ENCODE measurements at regions not wholly inside any gene's neighbourhood (a gene's known extent, or its start where the extent isn't known, plus 50 kb on each side); places are given as distances from the start of the nearest gene placed in this dataset.

DNA sequence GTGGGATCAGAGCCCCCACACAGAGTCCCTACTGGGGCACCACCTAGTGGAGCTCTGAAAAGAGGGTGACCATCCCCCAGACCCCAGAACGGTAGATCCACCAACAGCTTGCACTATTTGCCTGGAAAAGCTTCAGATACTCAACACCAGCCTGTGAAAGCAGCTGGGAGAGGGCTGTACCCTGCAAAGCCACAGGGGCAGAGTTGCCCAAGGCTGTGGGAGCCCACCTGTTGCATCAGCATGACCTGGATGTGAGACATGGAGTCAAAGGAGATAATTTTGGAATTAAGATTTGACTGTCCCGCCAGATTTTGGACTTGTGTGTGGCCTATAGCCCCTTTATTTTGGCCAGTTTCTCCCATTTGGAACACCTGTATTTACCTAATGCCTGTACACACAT is 260.4 kb downstream of the TBX18 start:
- WGBS, 2 experiments (ENCODE audit: insufficient coverage in 2 of 2) = 43 to 100% methylated on average over 1 of the region's 2 CpGs
- Histone ChIP-seq H3K4me3 (ENCODE audit: extremely low read depth, insufficient read depth, low read length, poor library complexity, severe bottlenecking) (no peak overlapping the region), H3K36me3 (ENCODE audit: control insufficient read depth, insufficient read depth, low read length) (no peaks in the 10 kb centered on the region), H3K4me1 (ENCODE audit: control insufficient read depth, insufficient read depth, low read length, poor library complexity, severe bottlenecking) (no peaks in the 10 kb centered on the region), H3K9me3 (ENCODE audit: control insufficient read depth, low read length) (no peaks in the 10 kb centered on the region), H3K27ac (ENCODE audit: low read depth, low read length, severe bottlenecking) (no peak overlapping the region)

DNA sequence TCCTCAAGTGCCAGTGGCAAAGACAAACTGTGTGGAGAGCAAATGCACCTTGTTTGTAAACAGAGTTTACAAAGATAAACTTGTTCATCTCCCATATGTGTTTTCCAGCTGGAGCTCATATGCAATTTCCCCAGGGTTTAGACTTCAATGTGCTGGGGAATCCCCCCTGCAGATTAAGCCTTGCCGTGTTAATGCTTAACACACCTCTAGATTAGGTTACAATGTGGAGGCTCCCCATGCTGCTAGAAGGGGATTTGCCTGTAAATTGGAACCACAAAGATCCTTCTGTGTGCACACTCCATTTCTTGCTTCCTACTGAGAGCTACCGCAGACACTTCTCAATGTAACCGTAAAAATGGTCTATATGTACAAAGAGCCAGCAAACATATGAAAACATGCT is 263.1 kb downstream of the TBX18 start:
- H3K9me3 ChIP-seq (ENCODE audit: control insufficient read depth, low read length) = no peaks in the 10 kb centered on the region
- H3K36me3 ChIP-seq (ENCODE audit: control insufficient read depth, insufficient read depth, low read length) = no peaks in the 10 kb centered on the region
- 80 to 85% methylated on average over 1 to 3 of the region's 3 CpGs for WGBS, 2 experiments (ENCODE audit: insufficient coverage in 2 of 2)
- H3K4me1 ChIP-seq (ENCODE audit: control insufficient read depth, insufficient read depth, low read length, poor library complexity, severe bottlenecking) = no peaks in the 10 kb centered on the region
- H3K4me3 ChIP-seq (ENCODE audit: extremely low read depth, insufficient read depth, low read length, poor library complexity, severe bottlenecking) = no peak overlapping the region
- H3K27ac ChIP-seq (ENCODE audit: low read depth, low read length, severe bottlenecking) = no peak overlapping the region

DNA sequence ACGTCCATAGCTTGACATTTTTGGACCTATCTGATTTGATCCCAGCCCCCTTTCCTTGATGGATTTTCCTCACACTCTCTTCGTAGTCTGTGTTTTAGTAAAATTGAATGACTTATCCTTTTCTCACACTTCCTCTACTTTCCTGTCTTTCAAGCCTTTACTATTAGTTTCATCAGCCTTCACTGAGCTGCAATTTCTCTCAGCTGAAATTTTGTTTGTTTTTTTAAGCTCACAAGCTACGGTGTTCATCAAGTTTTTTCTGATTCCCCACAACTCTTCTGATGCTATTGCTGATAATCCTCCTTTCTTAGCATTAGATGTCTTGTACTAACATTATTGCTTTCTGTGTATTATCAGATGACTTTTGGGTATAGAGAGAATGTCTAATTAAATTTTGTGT is 263.7 kb downstream of the TBX18 start:
- Histone ChIP-seq H3K4me1 (ENCODE audit: control insufficient read depth, insufficient read depth, low read length, poor library complexity, severe bottlenecking) (no peaks in the 10 kb centered on the region), H3K36me3 (ENCODE audit: control insufficient read depth, insufficient read depth, low read length) (no peaks in the 10 kb centered on the region), H3K4me3 (ENCODE audit: extremely low read depth, insufficient read depth, low read length, poor library complexity, severe bottlenecking) (no peak overlapping the region), H3K9me3 (ENCODE audit: control insufficient read depth, low read length) (no peaks in the 10 kb centered on the region), H3K27ac (ENCODE audit: low read depth, low read length, severe bottlenecking) (no peak overlapping the region)
- WGBS, 2 experiments (ENCODE audit: insufficient coverage in 2 of 2) = 100% methylated on average over 1 of the region's 3 CpGs

DNA sequence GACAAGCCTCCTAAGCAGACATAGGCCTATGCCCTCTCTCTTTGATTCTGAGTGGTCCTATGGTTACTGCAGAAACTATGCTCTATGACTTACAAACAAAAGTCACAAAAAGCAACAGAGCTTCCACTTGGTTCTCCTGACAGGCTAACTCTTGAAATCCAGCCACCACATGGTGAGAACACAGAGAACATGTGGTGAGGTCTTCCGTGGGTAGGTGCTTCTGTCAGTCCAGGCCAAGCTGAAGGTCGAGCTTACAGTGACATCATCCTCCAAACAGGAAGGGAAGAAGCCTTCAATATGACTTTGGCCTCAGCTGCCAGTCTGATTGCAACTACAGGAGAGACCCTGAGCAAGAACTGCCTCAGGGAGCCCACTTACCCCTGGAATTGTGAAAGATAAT is 265.5 kb downstream of the TBX18 start:
- no peaks in the 10 kb centered on the region for H3K9me3 ChIP-seq (ENCODE audit: control insufficient read depth, low read length)
- H3K4me1 ChIP-seq (ENCODE audit: control insufficient read depth, insufficient read depth, low read length, poor library complexity, severe bottlenecking) = no peaks in the 10 kb centered on the region
- WGBS, 2 experiments (ENCODE audit: insufficient coverage in 2 of 2) = 100% methylated on average over 2 of the region's 2 CpGs
- no peaks in the 10 kb centered on the region for H3K36me3 ChIP-seq (ENCODE audit: control insufficient read depth, insufficient read depth, low read length)
- no peak overlapping the region for H3K27ac ChIP-seq (ENCODE audit: low read depth, low read length, severe bottlenecking)
- no peak overlapping the region for H3K4me3 ChIP-seq (ENCODE audit: extremely low read depth, insufficient read depth, low read length, poor library complexity, severe bottlenecking)

DNA sequence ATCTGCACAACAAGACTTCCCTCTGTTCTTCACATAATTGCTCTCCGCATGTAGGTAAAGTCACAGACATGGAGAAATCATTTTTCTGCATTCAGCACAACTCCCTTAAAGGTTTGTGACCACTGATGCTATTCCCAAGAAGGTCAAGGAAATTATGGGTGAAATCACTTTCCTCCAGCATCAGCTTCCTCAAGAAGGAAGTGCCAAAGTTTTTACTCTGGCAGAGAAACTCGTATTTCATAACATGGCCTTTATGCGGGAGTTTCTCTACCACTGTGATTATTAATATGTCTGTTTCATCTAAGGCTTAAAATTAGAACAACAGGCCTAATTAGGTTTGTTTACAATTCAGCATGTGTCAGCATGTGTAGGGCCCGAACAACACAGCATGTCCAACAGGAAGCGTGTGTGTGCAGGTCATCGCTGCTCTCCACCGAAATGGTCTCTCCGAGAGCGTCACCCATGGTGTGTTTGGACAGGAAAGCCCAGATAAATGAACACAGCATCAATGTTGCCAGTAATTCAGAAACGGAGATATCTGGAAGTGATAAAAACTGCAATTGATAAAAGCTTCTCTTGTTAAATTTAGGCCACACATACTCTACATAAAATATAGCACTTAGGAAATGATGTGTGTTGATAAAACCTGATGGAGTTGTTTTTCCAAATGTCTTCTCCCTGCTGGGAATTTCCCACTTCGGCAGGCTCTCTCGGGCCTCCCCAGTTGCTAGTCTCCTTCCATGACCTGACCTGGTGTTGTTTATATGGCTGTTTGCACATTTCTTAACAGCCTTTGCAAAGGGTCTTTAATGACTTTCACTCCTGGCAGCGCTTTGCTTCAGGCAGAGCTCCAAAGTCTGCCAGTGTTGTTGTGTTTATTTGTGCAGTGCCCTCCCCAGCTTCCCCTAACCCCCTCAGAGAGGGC is 265.1 kb upstream of the CEP162 start:
- Histone ChIP-seq H3K36me3 (ENCODE audit: control insufficient read depth, insufficient read depth, low read length) (no peaks in the 10 kb centered on the region), H3K9me3 (ENCODE audit: control insufficient read depth, low read length) (peaks cover 4% of the 10 kb centered on the region), H3K27ac (ENCODE audit: low read depth, low read length, severe bottlenecking) (no peak overlapping the region), H3K4me3 (ENCODE audit: extremely low read depth, insufficient read depth, low read length, poor library complexity, severe bottlenecking) (no peak overlapping the region), H3K4me1 (ENCODE audit: control insufficient read depth, insufficient read depth, low read length, poor library complexity, severe bottlenecking) (peaks cover 10% of the 10 kb centered on the region)
- 94 to 97% methylated on average over 5 to 6 of the region's 13 CpGs for WGBS, 2 experiments (ENCODE audit: insufficient coverage in 2 of 2)

DNA sequence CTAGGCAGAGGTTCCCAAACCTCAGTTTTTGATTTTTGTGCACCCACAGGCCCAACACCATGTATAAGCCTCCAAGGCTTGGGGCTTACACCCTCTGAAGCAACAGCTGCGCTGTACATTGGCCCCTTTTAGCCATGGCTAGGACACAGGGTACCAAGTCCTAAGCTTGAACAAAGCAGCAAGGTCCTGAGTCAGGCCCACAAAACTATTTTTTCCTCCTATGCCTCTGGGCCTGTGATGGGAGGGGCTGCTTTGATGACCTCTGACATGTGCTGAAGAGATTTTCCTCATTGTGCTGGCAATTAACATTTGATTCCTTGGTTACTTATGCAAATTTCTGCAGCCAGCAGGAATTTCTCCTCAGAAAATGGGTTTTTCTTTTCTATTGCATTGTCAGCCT is 262.2 kb upstream of the CEP162 start:
- no peaks in the 10 kb centered on the region for H3K36me3 ChIP-seq (ENCODE audit: control insufficient read depth, insufficient read depth, low read length)
- peaks cover 4% of the 10 kb centered on the region for H3K9me3 ChIP-seq (ENCODE audit: control insufficient read depth, low read length)
- H3K4me1 ChIP-seq (ENCODE audit: control insufficient read depth, insufficient read depth, low read length, poor library complexity, severe bottlenecking) = peaks cover 10% of the 10 kb centered on the region
- 60 to 100% methylated on average over 1 of the region's 1 CpG for WGBS, 2 experiments (ENCODE audit: insufficient coverage in 2 of 2)
- H3K4me3 ChIP-seq (ENCODE audit: extremely low read depth, insufficient read depth, low read length, poor library complexity, severe bottlenecking) = no peak overlapping the region
- H3K27ac ChIP-seq (ENCODE audit: low read depth, low read length, severe bottlenecking) = no peak overlapping the region

DNA sequence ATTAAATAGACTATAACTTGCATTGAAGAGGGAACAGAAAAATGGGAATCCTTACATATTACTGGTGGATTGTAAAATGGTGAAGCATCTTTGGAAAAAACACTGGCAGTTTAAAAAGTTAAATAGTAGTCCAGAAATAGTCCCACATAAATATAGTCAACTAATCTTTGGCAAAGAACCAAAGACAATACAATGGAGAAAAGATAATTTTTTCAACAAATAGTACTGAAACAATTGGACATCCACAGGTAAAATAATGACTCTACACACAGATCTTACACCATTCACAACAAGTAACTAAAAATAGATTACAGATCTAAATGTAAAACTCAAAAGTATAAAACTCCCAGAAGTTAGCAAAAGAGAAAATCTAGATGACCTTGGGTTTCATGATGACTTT is 259.1 kb upstream of the CEP162 start:
- H3K27ac ChIP-seq (ENCODE audit: low read depth, low read length, severe bottlenecking) = no peak overlapping the region
- no peak overlapping the region for H3K4me3 ChIP-seq (ENCODE audit: extremely low read depth, insufficient read depth, low read length, poor library complexity, severe bottlenecking)
- H3K4me1 ChIP-seq (ENCODE audit: control insufficient read depth, insufficient read depth, low read length, poor library complexity, severe bottlenecking) = no peaks in the 10 kb centered on the region
- H3K9me3 ChIP-seq (ENCODE audit: control insufficient read depth, low read length) = peaks cover 4% of the 10 kb centered on the region
- H3K36me3 ChIP-seq (ENCODE audit: control insufficient read depth, insufficient read depth, low read length) = no peaks in the 10 kb centered on the region

DNA sequence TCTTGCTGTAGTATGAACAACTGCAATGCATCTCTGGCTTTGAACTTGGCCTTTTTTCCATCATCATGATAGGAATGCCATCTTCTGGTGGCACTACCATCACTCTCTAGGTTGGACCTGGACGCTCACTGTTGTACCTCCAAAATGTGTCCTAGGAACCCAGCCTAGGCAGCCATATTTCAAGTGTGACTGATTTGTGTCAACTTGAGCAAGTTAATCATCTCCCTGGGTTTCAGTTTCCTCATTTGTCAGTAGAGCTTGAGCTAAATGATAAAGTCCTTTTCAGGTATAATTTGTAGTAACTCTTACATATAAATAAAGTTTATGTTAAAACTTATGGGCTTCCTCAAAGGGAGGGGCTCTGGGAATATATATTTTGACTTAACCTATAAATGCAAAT is 241.7 kb upstream of the CEP162 start:
- WGBS, 2 experiments (ENCODE audit: insufficient coverage in 2 of 2) = 100% methylated on average over 1 of the region's 1 CpG
- H3K4me1 ChIP-seq (ENCODE audit: control insufficient read depth, insufficient read depth, low read length, poor library complexity, severe bottlenecking) = peaks cover 6% of the 10 kb centered on the region
- no peaks in the 10 kb centered on the region for H3K36me3 ChIP-seq (ENCODE audit: control insufficient read depth, insufficient read depth, low read length)
- no peak overlapping the region for H3K4me3 ChIP-seq (ENCODE audit: extremely low read depth, insufficient read depth, low read length, poor library complexity, severe bottlenecking)
- H3K9me3 ChIP-seq (ENCODE audit: control insufficient read depth, low read length) = no peaks in the 10 kb centered on the region
- H3K27ac ChIP-seq (ENCODE audit: low read depth, low read length, severe bottlenecking) = no peak overlapping the region

DNA sequence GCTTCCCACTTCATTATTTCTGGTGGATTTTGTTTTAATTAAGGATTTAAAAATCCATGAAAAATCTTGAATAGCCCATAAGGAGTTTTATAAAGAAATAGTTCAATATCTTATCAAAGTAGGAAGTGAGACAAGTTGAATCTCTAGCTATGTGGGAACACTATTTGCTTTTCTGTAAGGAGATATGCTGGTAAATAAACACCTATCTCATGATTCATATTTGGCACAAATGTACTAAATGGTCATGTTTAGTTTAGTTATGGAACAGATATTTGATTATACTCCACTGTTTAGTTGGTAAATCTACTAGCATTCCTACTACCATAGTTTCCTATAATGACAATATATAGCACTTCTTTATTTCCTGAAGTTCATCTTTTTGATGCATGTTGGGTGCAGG is 239.9 kb upstream of the CEP162 start:
- H3K27ac ChIP-seq (ENCODE audit: low read depth, low read length, severe bottlenecking) = no peak overlapping the region
- H3K9me3 ChIP-seq (ENCODE audit: control insufficient read depth, low read length) = no peaks in the 10 kb centered on the region
- no peaks in the 10 kb centered on the region for H3K36me3 ChIP-seq (ENCODE audit: control insufficient read depth, insufficient read depth, low read length)
- H3K4me3 ChIP-seq (ENCODE audit: extremely low read depth, insufficient read depth, low read length, poor library complexity, severe bottlenecking) = no peak overlapping the region
- H3K4me1 ChIP-seq (ENCODE audit: control insufficient read depth, insufficient read depth, low read length, poor library complexity, severe bottlenecking) = peaks cover 6% of the 10 kb centered on the region

DNA sequence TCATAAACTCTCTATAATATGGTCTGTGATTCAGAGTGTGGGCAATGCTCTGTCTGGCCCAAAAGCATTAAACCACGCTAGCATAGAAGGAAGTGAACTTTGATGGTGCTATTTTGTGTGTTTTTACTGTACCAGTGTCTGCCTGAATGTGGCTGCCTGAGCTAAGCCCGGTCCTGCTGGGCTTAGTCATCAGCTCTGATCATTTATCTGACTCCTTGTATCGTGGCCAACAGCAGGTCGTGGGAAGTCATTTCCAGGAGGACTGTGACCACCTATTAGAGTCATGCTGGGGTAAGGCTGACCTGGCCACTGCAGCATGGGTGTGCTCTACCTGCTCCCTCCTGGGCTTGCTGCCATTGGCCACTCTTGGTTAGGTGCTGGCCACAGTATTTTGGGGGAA is 239.1 kb upstream of the CEP162 start:
- Histone ChIP-seq H3K27ac (ENCODE audit: low read depth, low read length, severe bottlenecking) (no peak overlapping the region), H3K4me1 (ENCODE audit: control insufficient read depth, insufficient read depth, low read length, poor library complexity, severe bottlenecking) (peaks cover 6% of the 10 kb centered on the region), H3K36me3 (ENCODE audit: control insufficient read depth, insufficient read depth, low read length) (no peaks in the 10 kb centered on the region), H3K9me3 (ENCODE audit: control insufficient read depth, low read length) (no peaks in the 10 kb centered on the region), H3K4me3 (ENCODE audit: extremely low read depth, insufficient read depth, low read length, poor library complexity, severe bottlenecking) (no peak overlapping the region)
- 48 to 58% methylated on average over 3 to 4 of the region's 4 CpGs for WGBS, 2 experiments (ENCODE audit: insufficient coverage in 2 of 2)

DNA sequence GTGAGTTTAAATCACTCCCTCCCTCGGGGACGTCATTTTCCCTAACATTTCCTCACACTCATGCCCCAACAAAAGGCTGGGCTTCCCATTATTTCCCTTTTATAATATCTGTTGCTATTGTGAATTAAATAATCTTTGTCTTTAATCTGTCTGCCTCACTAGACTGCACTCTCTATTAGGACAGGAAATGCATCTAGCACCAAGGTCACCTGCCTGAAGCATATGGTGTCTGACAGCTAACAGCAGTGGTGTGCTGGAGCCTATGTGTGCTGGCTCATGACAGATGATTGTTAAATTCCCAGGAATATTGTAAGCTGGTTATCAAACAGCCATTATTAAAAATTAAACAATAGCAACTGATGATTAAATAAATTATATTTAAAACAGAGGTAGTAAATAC is 237.0 kb upstream of the CEP162 start:
- Histone ChIP-seq H3K4me1 (ENCODE audit: control insufficient read depth, insufficient read depth, low read length, poor library complexity, severe bottlenecking) (peaks cover 6% of the 10 kb centered on the region), H3K27ac (ENCODE audit: low read depth, low read length, severe bottlenecking) (no peak overlapping the region), H3K4me3 (ENCODE audit: extremely low read depth, insufficient read depth, low read length, poor library complexity, severe bottlenecking) (no peak overlapping the region), H3K9me3 (ENCODE audit: control insufficient read depth, low read length) (no peaks in the 10 kb centered on the region), H3K36me3 (ENCODE audit: control insufficient read depth, insufficient read depth, low read length) (no peaks in the 10 kb centered on the region)
- WGBS, 2 experiments (ENCODE audit: insufficient coverage in 2 of 2) = no CpG with 5 or more reads among the region's 2 CpGs

All from mesodermal cell (in vitro differentiated cells).